DMS 273 (cell line): ENCODE measurements at regions not wholly inside any gene's neighbourhood (a gene's known extent, or its start where the extent isn't known, plus 50 kb on each side); places are given as distances from the start of the nearest gene placed in this dataset.
"Not testable (repeated sequence)": the region's sequence is repeated elsewhere in the genome, so short reads cannot be mapped to it uniquely, and the experiment has no call there.

ENCODE experiments used
- DNase-seq: peaks from one replicate; lab custom pipeline; 2025; ENCODE audit not compliant: unreplicated experiment; lab: John Stamatoyannopoulos, UW

GRCh38 chr1:187936667-187937066 lies 1107.9 kb downstream of the PLA2G4A start:
- DNase-seq = no peak

- DNase-seq = no peak
Observed at GRCh38 chr1:187938092-187938491, 1109.3 kb downstream of the PLA2G4A start.

DNA sequence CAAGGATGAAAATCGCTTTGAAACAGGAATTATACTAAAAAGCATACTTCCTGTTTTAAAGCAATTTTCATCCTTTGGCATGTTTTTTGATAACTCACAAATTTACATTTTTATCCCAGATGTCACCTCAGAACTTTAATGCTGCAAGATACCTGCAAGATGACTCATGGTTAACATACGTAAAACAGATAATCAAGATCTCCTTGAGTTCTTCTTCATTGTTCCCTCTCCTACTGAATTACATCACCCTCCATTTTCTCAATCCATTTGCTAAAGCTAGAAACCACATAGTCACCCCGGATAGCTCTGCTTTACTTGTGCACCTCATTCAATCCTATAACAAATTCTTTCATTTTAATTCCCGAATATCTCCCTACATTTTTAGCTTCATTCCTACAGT lies 1114.2 kb downstream of the PLA2G4A start:
- DNase-seq = no peak

DNA sequence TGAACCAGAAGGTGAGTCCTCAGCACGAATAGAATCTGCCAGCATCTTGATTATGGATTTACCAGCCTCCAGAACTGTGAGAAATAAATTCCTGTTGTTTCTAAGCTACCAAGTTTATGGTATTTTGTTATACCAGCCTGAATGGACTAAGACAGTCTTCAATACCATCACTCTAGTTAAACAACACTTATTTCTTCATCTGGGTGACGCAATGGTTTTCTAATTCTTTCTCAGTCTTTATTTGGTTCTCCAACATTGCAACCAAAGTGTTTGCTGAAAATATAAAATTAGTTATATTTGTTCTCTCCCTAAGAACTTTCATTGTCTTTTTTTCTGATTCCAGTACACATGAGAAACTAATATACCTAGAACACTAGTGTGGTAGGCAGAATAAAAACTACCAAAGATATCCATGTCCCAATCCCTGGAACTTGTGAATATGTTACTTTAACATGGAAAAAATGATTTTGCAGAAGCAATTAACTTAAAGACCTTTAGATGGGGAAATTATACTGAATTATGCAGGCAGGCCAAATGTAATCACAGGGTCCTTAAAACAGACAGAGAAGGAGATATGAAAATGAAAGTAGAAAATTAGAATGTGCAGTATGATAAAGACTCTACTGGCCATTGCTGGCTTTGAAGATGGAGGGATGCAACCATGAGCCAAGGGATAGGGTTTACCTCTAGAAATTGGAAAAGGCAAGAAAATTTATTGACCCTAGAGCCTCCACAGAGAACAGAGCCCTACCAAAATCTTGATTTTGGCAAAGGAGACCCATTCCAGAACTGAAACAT lies 1115.1 kb downstream of the PLA2G4A start:
- DNase-seq = no peak

DNA sequence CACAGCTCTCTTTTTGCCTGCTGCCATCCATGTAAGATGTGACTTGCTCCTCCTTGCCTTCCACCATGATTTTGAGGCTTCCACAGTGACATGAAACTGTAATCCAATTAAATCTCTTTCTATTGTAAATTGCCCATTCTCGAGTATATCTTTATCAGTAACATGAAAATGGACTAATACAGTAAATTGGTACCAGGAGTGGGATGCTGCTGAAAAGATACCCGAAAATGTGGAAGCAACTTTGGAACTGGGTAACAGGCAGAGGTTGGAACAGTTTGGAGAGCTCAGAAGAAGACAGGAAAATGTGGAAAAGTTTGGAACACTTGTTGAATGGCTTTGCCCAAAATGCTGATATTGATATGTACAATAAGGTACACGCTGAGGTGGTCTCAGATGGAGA lies 1117.9 kb downstream of the PLA2G4A start:
- DNase-seq = not testable (repeated sequence)

- DNase-seq = no peak
Observed at GRCh38 chr1:187947359-187947758, 1118.6 kb downstream of the PLA2G4A start.

- DNase-seq = no peak
Observed at GRCh38 chr1:187948170-187948794, 1119.5 kb downstream of the PLA2G4A start.

DNA sequence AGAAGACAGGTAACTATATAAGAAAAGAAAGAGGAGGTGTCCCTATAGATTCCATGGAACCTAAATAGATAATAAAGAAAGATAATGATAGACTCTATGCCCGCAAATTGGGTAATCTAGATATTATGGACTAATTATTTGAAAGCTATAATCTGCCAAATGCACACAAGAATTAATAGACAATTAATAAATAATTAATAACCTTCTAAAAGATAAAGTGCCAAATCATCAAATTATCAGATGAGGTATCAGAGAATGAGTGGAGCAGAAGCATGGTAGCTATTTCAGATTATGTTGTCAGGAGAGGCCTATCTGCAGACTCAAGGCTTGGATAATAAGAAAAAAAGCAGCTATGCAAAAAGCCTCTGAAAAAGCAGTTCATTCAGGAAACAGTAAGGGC lies 1120.8 kb downstream of the PLA2G4A start:
- no peak for DNase-seq

DNA sequence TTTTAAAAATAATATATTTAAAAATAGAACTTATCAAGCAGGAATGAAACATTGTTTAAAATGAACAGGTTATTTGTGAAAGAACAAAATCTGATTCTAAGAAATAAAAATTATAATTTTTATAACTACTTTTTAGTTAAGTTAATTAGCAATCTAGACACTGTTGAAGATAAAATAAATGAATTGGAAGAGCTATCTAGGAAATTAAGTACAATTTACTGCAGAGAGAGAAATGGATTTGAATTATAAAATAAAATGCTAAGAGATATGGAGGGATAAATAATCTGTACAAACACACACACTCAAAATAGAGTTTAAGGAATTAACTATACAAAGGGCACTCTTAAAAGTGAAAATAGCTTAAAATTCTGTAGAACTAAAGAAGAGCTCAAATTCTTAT lies 1123.1 kb downstream of the PLA2G4A start:
- DNase-seq = no peak

DNA sequence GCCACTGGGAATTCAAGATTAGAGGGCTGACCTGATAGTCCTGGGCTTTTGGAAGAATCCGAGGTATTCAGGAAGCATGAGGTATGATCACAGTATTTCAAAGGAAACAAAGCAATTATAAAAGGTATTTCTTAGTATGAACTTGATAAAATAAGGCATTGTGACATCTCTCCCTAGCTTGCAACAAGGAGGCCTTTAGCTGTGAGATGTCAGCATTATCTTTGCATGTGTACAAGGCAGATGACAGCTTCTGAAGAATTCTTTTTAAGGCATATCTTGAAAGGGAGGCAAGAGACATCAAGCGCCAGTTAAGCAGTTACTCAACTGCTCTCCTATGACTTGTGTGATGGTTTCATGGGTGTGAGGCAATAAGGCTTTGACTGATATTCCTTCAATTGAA lies 1123.7 kb downstream of the PLA2G4A start:
- no peak for DNase-seq

- no peak for DNase-seq
Observed at GRCh38 chr1:187956975-187957374, 1128.2 kb downstream of the PLA2G4A start.

- no peak for DNase-seq
Observed at GRCh38 chr1:187958207-187958606, 1129.5 kb downstream of the PLA2G4A start.

GRCh38 chr1:187959062-187959461 lies 1130.3 kb downstream of the PLA2G4A start:
- DNase-seq = no peak

DNA sequence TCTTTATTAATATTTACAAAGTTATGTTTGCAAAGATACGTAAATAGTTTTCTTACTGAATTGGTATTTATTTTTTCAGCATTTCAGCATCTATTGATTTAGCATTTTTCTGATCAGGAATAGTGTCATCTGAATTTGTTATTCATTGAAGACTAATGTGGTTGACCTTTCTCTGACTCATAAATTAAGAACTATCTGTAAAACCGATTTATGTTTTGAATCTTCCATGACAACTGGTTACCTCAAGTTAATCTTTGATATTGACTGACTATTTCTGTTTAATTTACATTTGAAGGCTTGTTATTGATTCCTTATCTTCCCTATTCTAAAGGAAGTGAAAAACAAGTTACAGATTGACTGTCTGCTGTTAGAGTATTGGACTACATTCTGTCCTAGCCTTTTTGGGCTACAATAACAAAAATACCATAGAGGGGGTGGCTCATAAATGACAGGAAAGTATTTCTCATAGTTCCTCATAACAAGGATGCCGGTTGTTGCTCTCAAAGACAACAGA lies 1131.4 kb downstream of the PLA2G4A start:
- no peak for DNase-seq

- DNase-seq = no peak
Observed at GRCh38 chr1:187961895-187962294, 1133.1 kb downstream of the PLA2G4A start.

GRCh38 chr1:187971851-187972250 lies 1143.1 kb downstream of the PLA2G4A start:
- no peak for DNase-seq

DNA sequence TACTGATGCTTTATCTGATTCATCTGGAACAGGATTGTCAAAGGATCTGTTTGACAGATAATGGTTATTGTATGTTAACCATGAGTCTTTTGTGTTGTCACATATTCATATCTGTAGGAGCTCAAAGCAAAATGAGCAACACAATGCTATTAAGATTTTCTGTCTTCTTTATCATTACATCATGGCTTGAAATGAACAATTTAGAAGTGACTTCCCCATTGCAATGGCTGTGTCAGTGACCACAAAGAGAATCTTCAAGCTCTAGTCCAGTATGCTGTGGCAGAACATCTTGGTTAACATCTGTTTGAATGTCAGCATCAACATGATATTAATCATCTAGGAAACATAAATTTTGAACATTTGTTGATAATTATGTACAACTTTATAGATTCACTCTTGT lies 1148.5 kb downstream of the PLA2G4A start:
- DNase-seq = no peak

GRCh38 chr1:187985145-187985896 lies 1156.6 kb downstream of the PLA2G4A start:
- DNase-seq = no peak

- no peak for DNase-seq
Observed at GRCh38 chr1:187985897-187986654, 1157.3 kb downstream of the PLA2G4A start.

DNA sequence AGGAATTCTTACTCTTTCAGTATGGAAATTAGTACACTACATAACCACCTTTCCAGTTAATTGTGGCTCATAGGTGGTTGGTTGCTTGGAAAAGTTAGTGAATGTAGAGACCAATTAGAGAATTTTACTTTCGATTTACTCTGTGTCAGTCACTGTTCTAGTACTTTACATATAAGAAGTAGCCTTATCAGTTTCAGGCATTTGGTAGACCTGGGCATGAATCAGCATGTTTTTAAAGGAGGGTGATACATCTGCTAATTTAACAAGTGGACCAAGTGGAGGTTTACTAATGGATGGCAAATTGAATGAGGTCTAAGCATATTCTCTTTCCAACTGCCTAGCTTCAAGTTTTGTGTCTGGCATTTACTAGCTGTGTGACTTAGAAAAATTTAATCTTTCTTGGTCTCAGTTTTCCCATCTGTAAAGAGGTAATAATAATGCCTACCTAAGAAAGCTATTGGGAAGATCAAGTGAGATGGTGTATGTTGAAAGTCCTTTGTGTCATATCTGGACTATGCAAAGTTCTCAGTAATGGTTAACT lies 1158.6 kb downstream of the PLA2G4A start:
- DNase-seq = no peak

DNA sequence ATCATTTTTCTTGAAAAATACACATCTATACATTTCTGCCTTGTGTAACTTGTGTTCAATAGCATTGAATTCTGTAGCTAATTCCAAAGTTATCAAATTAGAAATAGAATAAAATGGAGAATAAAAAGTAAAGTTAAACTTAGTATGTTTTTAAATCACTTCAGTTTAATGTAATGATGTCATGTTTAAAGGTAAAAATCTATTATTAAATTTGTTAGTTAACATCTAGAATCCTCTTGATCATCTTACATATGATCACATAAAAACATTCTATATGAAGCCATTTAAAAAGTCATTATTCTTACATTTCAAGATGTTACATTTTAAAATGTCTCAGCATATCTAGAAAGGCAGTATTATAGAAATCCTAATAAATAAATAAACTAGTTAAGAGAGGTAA lies 1163.2 kb downstream of the PLA2G4A start:
- no peak for DNase-seq
